ENCODE measurements at regions not wholly inside any gene's neighbourhood (a gene's known extent, or its start where the extent isn't known, plus 50 kb on each side); places are given as distances from the start of the nearest gene placed in this dataset.

DNA sequence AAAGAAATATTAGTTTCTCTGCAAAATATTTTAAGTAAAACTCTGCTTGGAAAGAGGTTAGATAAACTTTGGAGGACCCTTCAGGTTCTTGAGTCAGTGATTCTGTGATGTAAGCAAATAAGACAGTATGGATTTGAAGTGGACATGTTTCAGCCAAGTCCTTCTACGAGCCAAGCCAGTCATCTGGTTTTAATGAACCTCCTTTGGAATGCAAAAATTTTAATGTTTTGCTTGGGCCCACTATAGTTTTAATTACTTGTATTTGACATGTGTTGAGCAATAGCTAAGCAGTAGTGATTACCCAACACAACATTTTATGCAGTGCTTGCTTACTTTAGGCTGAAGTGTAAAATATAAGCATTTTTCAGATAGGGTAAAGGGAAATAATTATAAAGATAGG is 296.3 kb upstream of the SEMA3D start:
- TF ChIP-seq CEBPB (IDR thresholded peaks at IDR 0.05) (no peak), JUNB (IDR thresholded peaks at IDR 0.05) (no peak)
- TF ChIP-seq, protein P1, sequence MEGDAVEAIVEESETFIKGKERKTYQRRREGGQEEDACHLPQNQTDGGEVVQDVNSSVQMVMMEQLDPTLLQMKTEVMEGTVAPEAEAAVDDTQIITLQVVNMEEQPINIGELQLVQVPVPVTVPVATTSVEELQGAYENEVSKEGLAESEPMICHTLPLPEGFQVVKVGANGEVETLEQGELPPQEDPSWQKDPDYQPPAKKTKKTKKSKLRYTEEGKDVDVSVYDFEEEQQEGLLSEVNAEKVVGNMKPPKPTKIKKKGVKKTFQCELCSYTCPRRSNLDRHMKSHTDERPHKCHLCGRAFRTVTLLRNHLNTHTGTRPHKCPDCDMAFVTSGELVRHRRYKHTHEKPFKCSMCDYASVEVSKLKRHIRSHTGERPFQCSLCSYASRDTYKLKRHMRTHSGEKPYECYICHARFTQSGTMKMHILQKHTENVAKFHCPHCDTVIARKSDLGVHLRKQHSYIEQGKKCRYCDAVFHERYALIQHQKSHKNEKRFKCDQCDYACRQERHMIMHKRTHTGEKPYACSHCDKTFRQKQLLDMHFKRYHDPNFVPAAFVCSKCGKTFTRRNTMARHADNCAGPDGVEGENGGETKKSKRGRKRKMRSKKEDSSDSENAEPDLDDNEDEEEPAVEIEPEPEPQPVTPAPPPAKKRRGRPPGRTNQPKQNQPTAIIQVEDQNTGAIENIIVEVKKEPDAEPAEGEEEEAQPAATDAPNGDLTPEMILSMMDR (IDR thresholded peaks at IDR 0.05) = no peak

Measured in A549 (cell line).